PC-3 (cell line): ENCODE measurements at regions not wholly inside any gene's neighbourhood (a gene's known extent, or its start where the extent isn't known, plus 50 kb on each side); places are given as distances from the start of the nearest gene placed in this dataset.

Experiments used
- ATAC-seq: fragments of 200-7000 bp; cut with Tn5 transposase; 2 replicates; pipeline ENCODE4 v1.9.1; 2020; ENCODE audit warnings: mild to moderate bottlenecking, moderate library complexity
- BruUV-seq: library from RNA; stranded (reverse); fragments of 400-500 nt; replicated peaks from 2 replicates; lab custom pipeline; 2021; lab: Mats Ljungman, UMichigan
- CTCF ChIA-PET: fragments of 300-600 bp; sonication (Branson Sonifier 250); formaldehyde crosslinking; loops from one replicate; lab custom pipeline; 2022; ENCODE audit warnings: antibody characterized with exemption; lab: Charles Lee
- POLR2A ChIA-PET: fragments of 300-600 bp; sonication (Branson Sonifier 250); formaldehyde crosslinking; loops from one replicate; lab custom pipeline; 2022; ENCODE audit warnings: antibody characterized with exemption; ENCODE audit not compliant: unreplicated experiment; lab: Charles Lee
- DNase-seq: peaks from one replicate; pipeline ENCODE4 v3.0.0-alpha.2; 2015
- H2AFZ ChIP-seq: fragments of 300-600 bp; sonication (generic); 2 replicates; pipeline ENCODE4 v1.6.0; 2016; ENCODE audit warnings: antibody characterized with exemption, low read length
- H3F3A ChIP-seq: fragments of 300-600 bp; sonication (generic); one replicate; pipeline ENCODE4 v1.6.0; 2017; ENCODE audit warnings: antibody characterized with exemption, low read length, control low read depth, mild to moderate bottlenecking; ENCODE audit not compliant: unreplicated experiment
- H3K27ac ChIP-seq: fragments of 300-600 bp; sonication (generic); 2 replicates; pipeline ENCODE4 v1.5.1; 2016; ENCODE audit warnings: mild to moderate bottlenecking, low read length
- H3K27me3 ChIP-seq: fragments of 300-600 bp; sonication (generic); 2 replicates; pipeline ENCODE4 v1.6.1; 2016; ENCODE audit warnings: low read length, mixed read lengths
- H3K36me3 ChIP-seq: fragments of 300-600 bp; sonication (generic); 2 replicates; pipeline ENCODE4 v1.6.1; 2016; ENCODE audit warnings: low read depth, mixed run types, low read length, mixed read lengths
- H3K4me1 ChIP-seq: fragments of 300-600 bp; sonication (generic); 2 replicates; pipeline ENCODE4 v1.5.1; 2016; ENCODE audit warnings: low read length; ENCODE audit not compliant: insufficient read depth
- H3K4me2 ChIP-seq: fragments of 300-600 bp; sonication (generic); 2 replicates; pipeline ENCODE4 v1.6.0; 2016; ENCODE audit warnings: low read length
- H3K4me3 ChIP-seq: fragments of 300-600 bp; sonication (generic); 2 replicates; pipeline ENCODE4 v1.5.1; 2016; ENCODE audit warnings: mild to moderate bottlenecking, low read length, mixed read lengths
- H3K79me2 ChIP-seq: fragments of 300-600 bp; sonication (generic); 2 replicates; pipeline ENCODE4 v1.6.1; 2017; ENCODE audit warnings: low read length, mixed read lengths
- H3K9ac ChIP-seq: fragments of 300-600 bp; sonication (generic); 2 replicates; pipeline ENCODE4 v1.6.0; 2016; ENCODE audit warnings: mild to moderate bottlenecking, low read length
- H3K9me2 ChIP-seq: fragments of 300-600 bp; sonication (generic); replicated peaks from 2 replicates; pipeline ENCODE4 v1.6.1; 2016; ENCODE audit warnings: mixed run types, low read length, mixed read lengths
- H3K9me3 ChIP-seq: fragments of 300-600 bp; sonication (generic); 2 replicates; pipeline ENCODE4 v1.6.1; 2016; ENCODE audit warnings: low read length, mixed read lengths
- H4K20me1 ChIP-seq: fragments of 300-600 bp; sonication (generic); 2 replicates; pipeline ENCODE4 v1.6.1; 2016; ENCODE audit warnings: low read length, mixed read lengths
- CTCF ChIP-seq: fragments of 300-600 bp; sonication (generic); conservative IDR thresholded peaks from 2 replicates; pipeline ENCODE4 v1.5.1; 2017; ENCODE audit warnings: antibody characterized with exemption, low read depth, mild to moderate bottlenecking, low read length
- EZH2 ChIP-seq: fragments of 300-600 bp; sonication (generic); IDR thresholded peaks from one replicate; pipeline ENCODE4 v1.6.1; 2017; ENCODE audit warnings: antibody characterized with exemption, mild to moderate bottlenecking, low read length; ENCODE audit not compliant: unreplicated experiment
- EZH2phosphoT487 ChIP-seq: fragments of 300-600 bp; sonication (generic); IDR thresholded peaks from 2 replicates; pipeline ENCODE4 v1.6.1; 2018; ENCODE audit warnings: mild to moderate bottlenecking, antibody characterized with exemption, low read length, borderline replicate concordance
- intact Hi-C: fragments of 100-400 bp; cut with micrococcal nuclease; formaldehyde crosslinking; loops from 2 replicates; pipeline ENCODE4 v1.9.0; 2023

GRCh38 chr10:121284936-121285335, 313.3 kb downstream of the FGFR2 start:
- intact Hi-C loops = no loop called here
- no peaks in the 10 kb centered on the region for H3F3A ChIP-seq
- H3K9me2 ChIP-seq = no peaks in the 10 kb centered on the region
- ATAC-seq = no peak
- ChIA-PET CTCF (no interaction called here), POLR2A (no interaction called here)
- no peaks in the 10 kb centered on the region for H3K79me2 ChIP-seq
- no peaks in the 10 kb centered on the region for H3K36me3 ChIP-seq
- peaks cover 10% of the 10 kb centered on the region; the same call in 1 of the 2 replicates for H3K27me3 ChIP-seq
- H3K4me2 ChIP-seq = no peak overlapping the region
- H3K9ac ChIP-seq = no peak overlapping the region
- BruUV-seq = no TSS peak
- H2AFZ ChIP-seq = no peak overlapping the region
- no peaks in the 10 kb centered on the region for H4K20me1 ChIP-seq
- H3K27ac ChIP-seq = no peak overlapping the region
- no peak overlapping the region for H3K4me3 ChIP-seq
- no peak for DNase-seq
- H3K4me1 ChIP-seq = no peaks in the 10 kb centered on the region
- TF ChIP-seq CTCF = no peak
- TF ChIP-seq EZH2phosphoT487 = no peak
- no peak for TF ChIP-seq EZH2
- no peaks in the 10 kb centered on the region for H3K9me3 ChIP-seq

GRCh38 chr10:121285406-121286196, 312.6 kb downstream of the FGFR2 start:
- no peaks in the 10 kb centered on the region for H3K9me3 ChIP-seq
- no peaks in the 10 kb centered on the region for H4K20me1 ChIP-seq
- H3K4me1 ChIP-seq = no peaks in the 10 kb centered on the region
- no peaks in the 10 kb centered on the region for H3F3A ChIP-seq
- H3K36me3 ChIP-seq = no peaks in the 10 kb centered on the region
- POLR2A ChIA-PET = no interaction called here
- ATAC-seq = no peak
- H3K9me2 ChIP-seq = no peaks in the 10 kb centered on the region
- H3K4me3 ChIP-seq = no peak overlapping the region
- no peak overlapping the region for H2AFZ ChIP-seq
- H3K79me2 ChIP-seq = no peaks in the 10 kb centered on the region
- no peak overlapping the region for H3K4me2 ChIP-seq
- peaks cover 14% of the 10 kb centered on the region for H3K27me3 ChIP-seq
- intact Hi-C loops = no loop called here
- TF ChIP-seq EZH2 (no peak), EZH2phosphoT487 (no peak), CTCF (no peak)
- no peak overlapping the region for H3K27ac ChIP-seq
- BruUV-seq = no TSS peak
- no peak overlapping the region for H3K9ac ChIP-seq
- DNase-seq = no peak
- CTCF ChIA-PET = no interaction called here

GRCh38 chr10:121288011-121288410, 310.2 kb downstream of the FGFR2 start:
- Histone ChIP-seq H3K4me3 (no peak overlapping the region), H4K20me1 (no peaks in the 10 kb centered on the region), H3K9me2 (no peaks in the 10 kb centered on the region), H3K36me3 (no peaks in the 10 kb centered on the region), H3K79me2 (no peaks in the 10 kb centered on the region), H3K27me3 (peaks cover 38% of the 10 kb centered on the region), H3K4me2 (no peak overlapping the region), H3K9ac (no peak overlapping the region), H3K9me3 (no peaks in the 10 kb centered on the region), H3F3A (no peaks in the 10 kb centered on the region), H3K27ac (no peak overlapping the region), H3K4me1 (no peaks in the 10 kb centered on the region), H2AFZ (no peak overlapping the region)
- BruUV-seq = no TSS peak
- no peak for TF ChIP-seq EZH2
- no peak for TF ChIP-seq CTCF
- TF ChIP-seq EZH2phosphoT487 = no peak
- intact Hi-C loops = no loop called here
- no peak for ATAC-seq
- no peak for DNase-seq
- CTCF ChIA-PET = no interaction called here
- POLR2A ChIA-PET = no interaction called here
